ENCODE measurements at regions not wholly inside any gene's neighbourhood (a gene's known extent, or its start where the extent isn't known, plus 50 kb on each side); places are given as distances from the start of the nearest gene placed in this dataset.

- DNase-seq = no peak
These were observed 1037.9 kb upstream of the AGA start for GRCh38 chr4:178480105-178480504.

GRCh38 chr4:178480881-178481280 lies 1038.6 kb upstream of the AGA start:
- H3K27ac ChIP-seq = no peak overlapping the region
- H3K4me3 ChIP-seq = no peak overlapping the region
- H3K27me3 ChIP-seq = no peaks in the 10 kb centered on the region
- no peaks in the 10 kb centered on the region for H3K36me3 ChIP-seq
- ATAC-seq (no peak), DNase-seq (no peak)
- intact Hi-C loops (cut with DNase I) = no loop called here
- no peaks in the 10 kb centered on the region for H3K4me1 ChIP-seq
- no peak for TF ChIP-seq CTCF (IDR thresholded peaks at IDR 0.05)
- no peaks in the 10 kb centered on the region for H3K9me3 ChIP-seq

More at GRCh38 chr4:178480105-178480504, 1037.9 kb upstream of the AGA start:
- no peak overlapping the region for H3K27ac ChIP-seq
- no peak overlapping the region for H3K4me3 ChIP-seq
- no peaks in the 10 kb centered on the region for H3K27me3 ChIP-seq
- no peaks in the 10 kb centered on the region for H3K4me1 ChIP-seq
- intact Hi-C loops (cut with DNase I) = no loop called here
- TF ChIP-seq CTCF (IDR thresholded peaks at IDR 0.05) = no peak
- no peaks in the 10 kb centered on the region for H3K36me3 ChIP-seq
- no peaks in the 10 kb centered on the region for H3K9me3 ChIP-seq
- no peak for ATAC-seq

- TF ChIP-seq CTCF (IDR thresholded peaks at IDR 0.05) = no peak
- no peaks in the 10 kb centered on the region for H3K36me3 ChIP-seq
- H3K27ac ChIP-seq = no peak overlapping the region
- H3K4me1 ChIP-seq = no peaks in the 10 kb centered on the region
- no peak for ATAC-seq
- intact Hi-C loops (cut with DNase I) = no loop called here
- no peak overlapping the region for H3K4me3 ChIP-seq
- DNase-seq = no peak
- no peaks in the 10 kb centered on the region for H3K27me3 ChIP-seq
- no peaks in the 10 kb centered on the region for H3K9me3 ChIP-seq
These were observed 1039.3 kb upstream of the AGA start for GRCh38 chr4:178481564-178481963.

DNA sequence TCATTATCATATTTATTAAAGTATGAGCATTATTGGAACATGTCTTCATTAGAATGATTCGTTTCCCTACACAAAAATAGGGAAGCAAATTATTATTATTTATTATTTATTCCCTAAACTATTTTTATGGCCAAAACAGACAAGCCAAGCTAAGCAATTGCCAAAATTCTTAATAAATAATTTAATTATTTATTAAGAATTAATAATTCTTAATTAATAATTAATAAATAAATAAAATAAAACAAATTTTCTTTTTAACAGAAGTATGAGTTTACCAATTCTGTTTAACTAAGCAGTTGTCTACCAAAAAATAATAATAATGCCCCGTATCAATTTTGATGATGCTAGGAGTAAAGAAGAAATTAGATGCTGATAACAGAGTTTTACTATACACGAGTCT lies 1080.8 kb upstream of the AGA start:
- H3K27ac ChIP-seq = no peak overlapping the region
- no peak for TF ChIP-seq CTCF (IDR thresholded peaks at IDR 0.05)
- no peak overlapping the region for H3K4me3 ChIP-seq
- no peaks in the 10 kb centered on the region for H3K9me3 ChIP-seq
- no peaks in the 10 kb centered on the region for H3K27me3 ChIP-seq
- no peaks in the 10 kb centered on the region for H3K4me1 ChIP-seq
- DNase-seq (no peak), ATAC-seq (no peak)
- intact Hi-C loops (cut with DNase I) = no loop called here
- no peaks in the 10 kb centered on the region for H3K36me3 ChIP-seq

- Histone ChIP-seq H3K9me3 (peaks cover 0 to 6% of the 10 kb centered on the region in 2 donors), H3K4me3 (no peak overlapping the region), H3K4me1 (no peaks in the 10 kb centered on the region), H3K36me3 (no peaks in the 10 kb centered on the region), H3K27me3 (no peaks in the 10 kb centered on the region), H3K27ac (no peak overlapping the region)
- intact Hi-C loops (cut with DNase I) = no loop called here
- TF ChIP-seq CTCF (IDR thresholded peaks at IDR 0.05) = no peak
- no peak for DNase-seq
- no peak for ATAC-seq
These were observed 1093.8 kb upstream of the AGA start for GRCh38 chr4:178535939-178536579.
